NCI-H1048 (cell line): ENCODE measurements at regions not wholly inside any gene's neighbourhood (a gene's known extent, or its start where the extent isn't known, plus 50 kb on each side); places are given as distances from the start of the nearest gene placed in this dataset.

Experiments
- DNase-seq: peaks from one replicate; lab custom pipeline; 2025; lab: John Stamatoyannopoulos, UW

DNA sequence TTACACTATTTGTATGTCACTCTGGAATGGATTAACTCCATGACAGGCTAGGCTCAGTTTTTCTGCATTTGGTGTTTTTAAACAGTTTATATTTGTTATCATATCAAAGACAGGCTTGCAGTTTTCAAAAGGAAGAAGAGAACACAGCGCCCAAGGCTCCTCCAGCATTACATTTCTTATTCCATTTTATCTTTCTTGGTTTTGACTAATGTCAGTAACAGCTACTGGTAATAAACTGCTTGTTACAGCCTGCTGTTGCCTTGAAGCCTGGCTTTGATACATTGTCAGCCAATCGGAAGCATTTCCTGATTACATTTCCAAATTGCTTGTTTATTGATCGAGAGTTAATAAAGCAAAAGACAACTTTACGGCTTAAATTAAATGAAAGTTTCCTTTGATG is 166.0 kb upstream of the MDFIC start:
- no peak for DNase-seq

DNA sequence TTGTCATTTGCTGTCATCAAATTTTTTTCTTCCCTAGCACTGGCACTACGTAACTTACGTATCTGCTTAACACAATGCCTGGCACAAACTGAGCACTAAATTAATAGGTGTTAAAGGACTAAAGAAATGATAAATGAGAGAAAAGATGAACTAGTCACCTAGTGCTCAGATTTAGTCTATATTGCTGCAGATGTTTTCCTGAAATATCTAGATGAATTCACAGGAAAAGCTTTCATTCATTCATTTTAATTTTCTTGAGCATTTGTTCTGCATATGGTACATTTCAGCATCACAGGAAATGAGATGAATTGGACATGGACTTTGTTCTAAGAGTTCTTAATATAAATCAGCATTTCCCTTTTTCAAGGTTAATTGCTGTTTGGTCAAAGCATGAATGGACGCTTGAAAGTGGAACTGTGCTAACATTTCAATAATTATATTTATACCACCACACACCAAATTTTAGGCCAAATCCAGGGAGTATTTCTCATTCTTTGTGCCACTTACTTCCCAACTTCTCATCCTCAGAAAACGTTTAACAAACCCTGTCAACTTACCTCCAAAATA is 163.2 kb upstream of the MDFIC start:
- DNase-seq, result no peak

DNA sequence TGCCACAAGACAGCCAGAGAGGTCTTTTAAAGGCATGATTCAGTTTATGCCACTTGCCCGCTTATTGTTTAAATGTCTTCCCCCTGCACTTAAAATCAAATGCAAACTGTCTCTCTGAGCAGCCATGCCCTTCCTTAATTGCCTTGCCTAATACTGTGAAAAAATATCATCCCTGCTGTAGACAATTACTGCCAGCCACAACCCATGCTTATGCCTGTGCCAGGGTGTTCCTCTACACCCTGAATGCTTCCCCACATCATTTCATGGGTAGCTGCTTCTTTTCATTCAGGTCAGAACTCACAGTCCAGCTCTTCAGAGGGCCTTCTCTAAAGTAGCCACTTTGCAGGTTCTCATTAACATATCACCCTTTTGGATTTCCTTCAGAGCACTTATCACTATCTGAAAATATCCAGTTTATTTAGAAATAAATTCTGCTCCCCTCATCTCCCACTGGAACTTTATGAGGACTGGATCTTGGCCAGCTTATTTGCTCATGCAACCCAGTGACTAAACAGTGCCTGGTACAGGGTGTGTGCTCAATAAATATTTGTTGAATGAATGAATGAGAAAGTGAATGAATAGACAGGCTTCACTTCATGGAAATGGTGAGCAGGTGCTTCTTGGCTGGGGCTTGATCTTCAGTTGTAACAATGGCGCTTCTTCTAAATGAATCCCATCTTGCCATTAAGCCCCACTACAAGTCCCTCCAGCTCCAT is 162.4 kb upstream of the MDFIC start:
- no peak for DNase-seq

DNA sequence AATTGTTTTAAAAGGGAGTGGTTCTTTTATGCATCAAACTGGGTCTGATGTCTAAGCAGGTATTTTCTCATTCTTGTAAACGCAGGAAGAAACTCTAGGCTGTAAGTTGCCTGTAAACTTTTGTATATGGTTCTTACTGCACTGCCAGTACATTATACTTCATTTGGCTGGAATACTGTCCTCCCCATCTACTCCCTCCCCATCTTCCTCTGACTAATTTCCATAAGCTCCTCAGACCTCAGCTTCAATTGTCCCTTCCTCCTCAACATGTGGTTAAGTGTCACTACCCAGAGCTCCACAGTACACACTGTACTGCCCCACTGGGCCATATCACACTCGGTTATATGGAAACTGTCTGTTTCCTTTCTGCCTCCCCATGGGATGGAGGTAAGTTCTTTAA is 161.4 kb upstream of the MDFIC start:
- no peak for DNase-seq

DNA sequence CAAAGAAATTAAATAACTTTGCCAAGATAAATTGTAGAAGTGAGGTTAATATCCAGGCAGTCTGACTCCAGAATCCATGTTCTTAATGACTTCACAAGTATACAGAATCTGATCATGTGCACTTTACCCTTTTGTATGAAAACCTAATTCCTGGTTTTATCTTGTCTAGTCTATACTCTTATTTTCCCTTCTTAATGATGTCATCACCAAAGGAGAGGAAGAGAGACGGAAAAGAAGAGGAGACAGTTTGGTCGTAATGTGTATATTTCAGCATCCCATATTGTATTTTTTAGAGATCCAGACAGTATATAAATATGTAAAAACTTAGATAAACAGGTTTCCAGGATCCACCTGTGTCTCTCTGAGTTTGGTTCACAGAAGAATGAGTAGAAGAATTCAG is 159.9 kb upstream of the MDFIC start:
- no peak for DNase-seq

DNA sequence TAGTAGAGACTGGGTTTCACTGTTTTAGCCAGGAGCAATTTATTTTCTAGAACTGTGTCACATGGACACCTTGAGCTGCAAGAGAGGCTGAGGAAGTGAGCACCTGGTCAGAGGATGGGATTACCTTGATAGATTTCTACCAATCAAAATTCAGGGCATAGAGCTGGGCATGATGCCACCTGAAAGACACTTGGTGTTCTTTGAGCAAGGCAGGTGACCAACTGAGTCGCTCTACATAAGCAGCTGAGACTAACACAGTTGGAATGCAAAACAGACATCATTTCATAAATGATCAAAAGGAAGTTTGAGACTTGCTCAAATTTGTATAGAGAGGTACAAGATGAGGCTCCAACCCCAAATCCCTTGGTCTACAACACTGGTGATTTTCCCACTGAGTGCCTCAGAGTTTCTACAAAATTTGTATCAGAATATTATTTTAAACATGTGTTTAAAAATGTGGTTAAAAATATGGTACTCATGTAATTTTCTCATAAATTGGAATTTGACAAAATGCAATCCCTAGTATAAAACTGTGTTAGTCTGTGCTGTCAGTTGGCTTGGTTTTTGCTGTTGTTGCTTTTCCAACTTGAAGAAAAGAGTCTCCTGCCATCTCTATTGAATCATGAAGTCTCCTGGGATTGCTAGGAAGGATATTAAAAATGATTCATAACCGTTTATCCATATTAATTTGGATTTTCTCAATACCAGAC is 156.4 kb upstream of the MDFIC start:
- no peak for DNase-seq

DNA sequence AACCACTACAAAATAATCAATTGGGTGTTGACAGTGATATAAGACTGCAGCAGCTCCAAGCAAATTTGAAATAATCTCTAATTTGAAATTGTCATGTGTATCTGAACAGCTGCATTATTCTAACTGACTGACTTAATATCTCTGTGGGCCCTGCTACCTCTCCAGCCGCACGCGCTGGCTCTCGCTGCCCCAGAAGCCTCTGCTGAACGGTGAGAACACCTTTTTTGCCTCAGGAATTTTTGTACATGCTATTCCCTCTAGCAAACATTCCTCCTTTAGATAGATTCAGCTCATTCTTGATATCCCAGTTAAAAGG is 155.9 kb upstream of the MDFIC start:
- DNase-seq, result no peak

DNA sequence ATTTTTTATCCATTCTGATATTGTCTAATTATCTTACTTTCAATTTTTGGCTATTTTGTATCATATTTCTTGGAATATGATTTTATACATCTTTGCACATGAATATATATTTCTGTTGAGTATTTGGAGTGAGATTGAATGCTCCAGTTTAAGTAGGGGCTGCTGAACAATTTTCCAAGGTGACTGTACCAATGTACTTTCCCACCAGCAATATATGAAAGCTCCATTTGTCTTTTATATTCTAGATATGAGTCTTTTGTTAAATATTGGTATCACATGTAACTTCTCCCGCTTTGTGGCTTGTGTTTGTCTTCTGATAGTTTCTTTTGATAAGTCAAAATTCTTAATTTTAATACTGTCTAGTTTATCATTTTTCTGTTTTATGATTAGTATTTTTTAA is 144.6 kb upstream of the MDFIC start:
- no peak for DNase-seq

DNA sequence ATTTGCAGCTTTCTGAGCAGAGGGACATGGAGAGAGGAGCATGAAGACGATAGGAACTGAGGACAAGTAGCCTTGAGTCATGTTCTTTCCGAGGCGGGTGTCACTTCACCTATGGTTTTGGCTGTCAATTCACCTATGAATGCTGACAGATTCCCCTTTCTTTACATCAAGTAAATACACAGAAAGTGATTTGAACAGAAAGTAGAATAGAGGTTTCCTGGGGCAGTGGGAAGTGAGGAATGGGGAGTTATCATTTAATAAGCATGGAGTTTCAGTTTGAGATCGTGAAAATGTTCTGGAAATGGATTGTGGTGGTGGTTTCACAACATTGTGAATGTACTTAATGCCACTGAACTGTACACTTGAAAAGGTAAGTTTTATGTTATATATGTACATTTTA is 138.4 kb upstream of the MDFIC start:
- no peak for DNase-seq

DNA sequence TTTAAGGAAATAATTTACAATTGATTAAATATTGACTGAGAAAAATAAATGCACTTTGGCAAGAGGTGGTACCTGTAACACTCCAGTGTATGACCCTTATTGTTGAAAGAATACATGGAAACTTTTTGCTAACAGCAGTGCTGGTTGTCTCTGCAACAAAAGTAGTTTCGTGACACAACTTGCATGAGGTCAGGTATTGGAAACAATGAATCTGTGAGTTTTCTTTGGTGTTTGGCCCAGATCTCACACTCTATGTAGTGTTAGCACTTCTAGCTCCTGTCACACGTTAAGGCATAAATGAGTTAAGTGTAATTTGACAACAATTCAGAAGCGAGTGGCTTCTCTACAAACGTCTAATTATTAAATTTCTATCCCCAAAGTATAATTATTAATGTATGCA is 137.7 kb upstream of the MDFIC start:
- no peak for DNase-seq

DNA sequence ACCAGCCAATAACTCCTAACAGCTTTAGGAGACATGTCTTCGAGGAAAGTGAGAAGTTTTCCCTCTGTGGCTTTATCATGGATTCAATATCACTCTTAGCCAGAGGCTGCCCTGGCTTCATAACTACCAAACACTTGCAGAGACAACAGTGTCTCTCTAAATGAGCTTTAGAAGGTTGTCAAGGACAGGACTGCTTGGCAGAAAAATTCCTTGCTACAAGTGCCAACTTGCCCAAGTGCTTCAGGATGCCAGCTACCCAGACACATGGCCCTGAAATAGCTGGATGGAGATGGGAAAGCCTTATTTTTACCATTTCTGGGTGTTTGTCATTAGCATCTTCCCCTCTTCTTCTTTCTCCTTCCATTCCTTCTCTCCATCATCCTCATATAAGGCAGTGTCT is 137.1 kb upstream of the MDFIC start:
- DNase-seq, result no peak

DNA sequence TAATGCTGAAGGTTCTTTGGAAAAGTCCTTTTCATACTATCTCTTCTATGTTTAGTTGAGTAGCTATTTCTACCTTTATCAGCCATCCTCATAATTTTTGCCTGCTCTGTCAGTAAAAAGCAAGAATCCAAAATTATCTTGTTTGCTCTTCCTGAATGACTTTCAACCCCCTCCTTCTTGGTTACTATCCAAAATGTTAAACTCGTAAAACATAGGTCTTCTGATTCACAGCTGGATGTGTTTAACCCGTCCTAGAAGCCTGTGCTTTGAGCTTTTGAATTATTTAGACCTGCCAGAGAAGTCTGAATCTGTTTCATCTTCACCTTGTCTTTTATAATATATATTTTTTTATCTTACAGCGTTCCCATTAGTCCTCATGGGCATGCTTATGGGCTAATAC is 136.4 kb upstream of the MDFIC start:
- DNase-seq, result no peak

DNA sequence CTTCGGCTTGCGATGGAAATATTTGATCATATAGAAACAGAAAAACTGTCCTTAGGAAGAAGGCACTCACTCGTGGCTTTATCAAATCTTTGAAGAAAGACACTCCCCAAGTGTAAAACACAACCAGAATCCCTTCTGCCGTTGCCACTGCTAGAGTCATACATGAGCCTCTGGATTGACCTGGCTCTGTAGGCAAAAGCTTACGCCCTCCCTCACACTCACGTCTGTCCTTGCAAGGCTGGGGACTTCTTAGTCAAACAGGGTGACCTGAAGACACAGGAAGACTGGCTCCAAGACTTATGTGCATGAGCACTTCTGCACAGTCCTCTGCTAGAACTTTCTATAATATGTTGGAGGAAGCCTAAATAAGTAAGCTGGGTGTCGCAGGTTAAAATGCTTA is 135.4 kb upstream of the MDFIC start:
- DNase-seq, result no peak

DNA sequence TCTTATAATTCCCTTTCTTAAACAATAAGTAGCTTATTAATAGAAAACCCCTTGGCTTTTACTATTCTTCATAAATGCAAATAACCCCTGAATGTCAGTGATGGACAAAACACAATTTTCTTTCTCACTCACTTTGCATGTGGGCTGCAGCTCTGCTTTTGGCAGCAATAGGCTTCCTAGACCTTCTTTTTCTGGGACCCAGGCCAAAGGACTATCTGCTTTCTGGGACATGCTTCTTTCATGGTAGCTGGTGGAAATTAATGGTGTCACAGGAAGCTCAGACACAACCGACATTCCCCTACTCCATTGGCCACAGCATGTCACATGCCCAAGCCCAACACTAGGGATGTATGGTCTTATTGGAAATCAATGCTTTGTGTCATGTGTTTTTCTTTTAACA is 134.3 kb upstream of the MDFIC start:
- no peak for DNase-seq

DNA sequence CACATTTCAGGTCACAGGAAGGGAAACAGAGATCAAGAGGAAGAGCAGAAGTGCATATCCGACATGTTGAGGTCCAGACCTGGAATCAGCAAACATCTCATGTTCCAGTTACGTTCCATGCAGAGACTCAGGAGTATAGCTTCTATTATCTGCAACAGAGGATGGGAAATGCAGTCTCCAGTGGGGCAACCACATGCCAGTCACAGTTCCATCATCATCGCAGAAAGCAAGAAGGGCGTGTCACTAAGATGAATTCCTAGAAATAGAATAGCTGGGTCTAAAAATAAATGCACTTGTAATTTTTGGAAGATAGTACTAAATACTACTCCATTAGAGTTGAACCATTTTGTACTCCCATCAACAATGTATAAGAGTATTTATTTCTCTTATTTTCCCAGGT is 133.2 kb upstream of the MDFIC start:
- DNase-seq, result no peak

DNA sequence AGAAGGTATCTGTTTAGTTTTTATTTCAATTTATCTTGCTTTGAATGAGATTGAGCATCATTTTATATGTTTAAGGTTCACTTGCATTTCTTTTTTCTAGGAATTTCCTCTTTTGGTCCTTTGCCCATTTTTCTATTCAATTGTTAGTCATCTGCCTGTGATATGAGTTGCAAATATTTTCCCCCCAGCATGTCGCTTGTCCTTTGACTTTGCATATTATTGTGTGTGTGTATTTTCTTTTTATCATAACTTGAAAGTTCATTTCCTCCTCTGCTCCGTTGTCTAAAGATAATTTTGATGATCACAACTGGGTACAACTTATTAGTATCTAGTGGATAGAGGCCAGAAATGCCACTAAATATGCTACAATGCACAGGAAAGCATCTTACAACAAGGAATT is 132.7 kb upstream of the MDFIC start:
- DNase-seq, result no peak

DNA sequence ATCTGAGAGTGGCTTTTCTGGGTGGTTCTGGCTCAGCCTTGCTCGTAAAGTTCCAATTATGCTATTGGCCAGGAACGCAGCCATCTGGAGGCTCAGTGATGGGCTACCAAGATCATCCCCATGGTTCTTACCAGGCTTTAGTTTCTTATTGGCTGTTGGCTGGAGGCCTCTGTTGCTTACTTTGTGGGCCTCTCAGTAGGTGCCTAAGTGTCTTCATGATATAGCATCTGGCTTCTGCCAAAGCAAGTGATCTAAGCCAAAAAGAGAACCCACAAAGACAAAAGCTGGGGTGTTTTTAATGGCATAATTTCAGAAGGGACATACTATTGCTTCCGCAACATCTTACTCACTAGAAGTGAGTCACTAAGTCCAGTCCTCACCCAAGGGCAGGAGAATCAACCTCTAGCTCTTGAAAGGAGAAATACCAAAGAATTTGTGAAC is 132.0 kb upstream of the MDFIC start:
- DNase-seq, result no peak

DNA sequence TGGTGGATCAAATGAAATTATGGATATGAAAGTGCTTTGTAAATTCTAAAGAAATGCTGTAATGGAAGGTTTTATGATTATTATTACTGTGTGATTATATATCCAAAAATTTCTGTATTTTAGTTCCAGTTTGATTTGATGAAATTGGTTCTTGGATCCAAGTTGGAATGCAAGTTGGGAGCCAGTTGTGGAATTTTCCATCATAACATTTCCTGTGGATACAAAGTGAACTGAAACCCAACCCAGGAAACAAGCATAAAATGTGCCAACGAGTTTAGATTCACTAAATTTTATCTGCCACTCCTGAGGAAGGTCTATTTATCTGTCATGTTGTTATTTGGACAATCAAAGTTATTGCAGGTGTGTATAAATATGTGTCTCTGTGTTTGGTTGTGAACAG is 131.4 kb upstream of the MDFIC start:
- DNase-seq, result no peak

DNA sequence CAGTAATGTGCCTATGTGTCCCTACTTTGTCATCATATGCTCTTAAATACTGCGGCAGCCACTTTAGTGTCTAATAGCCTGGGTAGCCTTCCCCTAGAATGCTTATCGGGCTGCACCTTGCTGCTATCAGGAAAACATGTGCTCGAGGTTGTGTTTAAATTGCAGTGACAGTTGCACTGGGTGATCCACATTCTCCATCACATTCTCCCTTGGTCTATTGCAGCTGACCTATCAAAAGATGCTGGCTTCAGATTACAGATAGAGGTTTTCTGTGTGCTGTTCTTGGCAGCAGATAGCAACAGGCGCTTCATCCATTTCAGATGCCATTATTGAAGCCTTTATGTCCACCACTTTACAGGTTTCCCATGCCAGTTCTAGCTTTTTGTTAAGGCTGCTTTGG is 130.1 kb upstream of the MDFIC start:
- DNase-seq, result no peak

DNA sequence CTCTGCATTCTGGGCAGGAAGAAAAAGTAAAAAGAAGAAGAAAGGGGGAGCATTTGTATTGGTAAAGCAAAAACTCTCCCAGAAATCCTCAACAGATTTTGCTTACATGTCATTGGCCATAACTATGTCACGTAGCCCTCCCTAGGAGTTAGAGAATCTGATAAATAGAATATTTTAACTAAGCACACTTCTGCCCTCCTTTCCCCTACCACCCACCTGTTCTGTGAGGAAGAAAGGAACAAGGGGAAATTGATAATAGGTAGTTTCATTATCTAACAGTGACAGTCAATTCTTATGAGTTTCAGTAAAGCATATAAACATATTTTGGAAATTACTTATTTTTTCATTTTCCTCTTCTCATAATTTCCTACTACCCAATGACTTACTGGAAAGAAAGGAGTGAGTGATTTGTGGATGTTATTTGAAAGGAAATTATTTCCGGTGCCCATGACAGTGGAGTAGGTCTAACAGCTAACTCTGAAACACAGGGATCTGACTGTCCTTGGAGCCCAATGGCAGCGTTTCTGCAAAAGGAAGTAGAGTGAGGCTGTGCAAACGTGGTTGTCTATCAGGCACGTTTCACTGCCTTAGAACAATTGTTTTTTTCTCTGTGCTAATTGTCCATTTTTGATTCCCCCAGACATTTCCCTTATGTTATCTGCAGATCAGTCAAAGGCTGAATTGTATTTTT is 128.6 kb upstream of the MDFIC start:
- no peak for DNase-seq

DNA sequence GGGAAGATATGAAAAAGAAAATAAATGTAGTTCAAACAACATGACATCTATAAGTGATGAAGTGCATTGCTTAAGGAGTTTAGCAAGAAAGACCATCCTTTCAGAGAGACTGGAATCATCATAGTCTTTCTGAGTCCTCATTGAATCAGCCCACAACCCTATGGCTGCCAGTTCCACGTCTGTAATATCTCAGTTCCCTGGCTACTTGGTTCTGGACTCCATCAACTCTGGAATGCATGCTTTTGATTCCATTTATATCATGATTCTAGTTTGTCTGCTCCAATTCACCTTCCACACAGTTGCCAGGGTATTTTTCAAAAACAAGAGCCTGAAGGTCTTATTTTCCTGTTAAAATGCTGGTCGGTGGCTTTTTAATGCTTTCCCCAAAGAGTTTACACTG is 126.4 kb upstream of the MDFIC start:
- DNase-seq, result no peak

DNA sequence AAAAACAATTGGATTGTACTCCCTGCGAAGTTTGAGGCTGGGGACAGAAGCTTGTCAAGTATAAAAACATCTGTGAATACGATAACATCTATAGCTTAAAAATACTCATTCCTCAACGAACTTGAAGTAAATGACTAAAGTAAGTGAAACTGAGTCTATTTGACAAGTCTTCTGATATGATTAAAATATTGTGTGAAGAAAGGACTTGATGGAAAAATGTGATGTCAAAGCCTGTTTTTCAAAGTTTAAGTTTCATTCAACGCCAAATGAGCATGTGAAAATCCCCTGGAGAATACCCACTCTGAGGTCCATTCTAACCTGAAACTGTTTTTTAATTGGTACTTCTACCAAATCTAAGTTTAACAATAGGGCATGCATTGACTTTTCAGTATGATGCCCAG is 122.3 kb upstream of the MDFIC start:
- no peak for DNase-seq

DNA sequence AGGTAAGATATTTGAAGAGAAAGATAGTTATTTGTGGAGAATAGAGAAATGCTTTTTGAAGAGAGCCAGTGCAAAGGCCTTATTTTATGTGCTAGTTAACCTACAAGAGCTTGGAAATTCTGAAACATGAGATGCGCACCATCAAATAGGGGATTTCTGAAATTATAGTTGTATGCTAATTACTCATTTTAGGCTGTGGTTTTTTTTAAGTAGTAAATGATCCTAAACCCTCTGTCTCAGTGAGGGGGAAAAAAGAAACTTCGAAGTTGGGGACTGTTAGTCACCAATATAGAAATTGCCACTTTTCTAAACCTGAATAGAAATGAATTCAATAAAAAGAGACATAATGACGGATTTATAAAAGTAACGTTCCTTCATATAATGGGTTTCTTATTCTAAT is 119.3 kb upstream of the MDFIC start:
- no peak for DNase-seq
